GM18502 (cell line): ENCODE measurements at regions not wholly inside any gene's neighbourhood (a gene's known extent, or its start where the extent isn't known, plus 50 kb on each side); places are given as distances from the start of the nearest gene placed in this dataset.

Experiments
- ATAC-seq: cut with Tn5 transposase; IDR thresholded peaks from one replicate; pipeline ENCODE4 v1.9.1; 2021; ENCODE audit warnings: mild to moderate bottlenecking; ENCODE audit not compliant: unreplicated experiment, poor library complexity

DNA sequence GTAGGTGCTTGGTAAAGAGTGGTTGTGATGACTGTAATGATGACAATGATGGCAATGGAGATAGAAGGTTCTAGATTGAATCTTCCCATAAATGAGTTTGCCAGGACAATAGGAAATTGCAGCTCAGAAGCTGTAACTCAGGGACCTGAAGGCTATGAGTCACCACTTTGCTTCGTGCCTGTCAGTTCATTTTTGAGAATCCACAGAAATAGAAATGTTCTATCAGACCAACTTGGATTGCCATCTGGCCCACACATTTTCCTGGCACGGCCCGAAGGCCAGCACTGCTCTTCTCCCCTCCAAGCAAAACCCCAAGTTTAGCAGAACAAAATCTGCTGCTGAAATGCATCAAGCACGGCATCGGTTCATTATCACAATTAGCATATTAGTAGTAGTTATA, 1127.0 kb downstream of the BCL11B start:
- no peak for ATAC-seq

DNA sequence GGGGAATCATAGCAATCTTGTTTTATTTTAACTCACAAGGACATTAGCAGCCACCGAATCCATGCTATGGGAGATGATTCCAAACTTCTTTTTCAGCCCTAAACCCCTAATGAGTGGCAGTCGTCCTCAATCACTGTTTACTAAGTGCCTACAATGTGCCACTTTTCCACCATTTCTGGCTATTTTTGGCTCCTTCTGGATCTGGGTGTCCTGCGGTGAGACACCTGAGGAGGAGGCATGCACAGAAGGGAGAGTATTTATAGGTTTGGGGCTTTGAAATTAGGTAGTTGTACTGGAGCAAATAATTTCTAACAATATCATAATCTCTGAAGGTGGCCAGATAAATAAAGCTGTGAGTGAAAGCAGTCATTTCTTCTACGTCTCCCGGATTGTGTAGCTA, 1125.6 kb downstream of the BCL11B start:
- no peak for ATAC-seq

DNA sequence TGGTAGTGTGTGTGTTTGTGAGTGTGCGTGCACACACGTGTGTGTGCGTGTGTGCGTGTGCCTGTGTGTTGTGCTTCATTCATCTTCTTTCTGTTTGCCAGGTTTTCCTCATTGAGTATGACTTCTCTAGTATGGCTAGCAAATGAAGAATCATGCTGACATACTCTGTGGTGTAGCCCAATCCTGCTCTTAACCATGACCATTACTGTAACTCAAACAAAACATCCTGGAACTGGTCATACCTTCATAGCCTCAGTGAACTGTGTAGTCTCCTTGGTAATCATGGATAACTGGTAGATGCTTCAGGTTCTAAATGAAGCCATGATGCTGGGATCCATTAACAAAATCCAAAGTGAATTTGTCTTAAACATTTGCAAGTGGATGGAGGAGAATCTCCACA, 1117.7 kb downstream of the BCL11B start:
- ATAC-seq, result no peak

DNA sequence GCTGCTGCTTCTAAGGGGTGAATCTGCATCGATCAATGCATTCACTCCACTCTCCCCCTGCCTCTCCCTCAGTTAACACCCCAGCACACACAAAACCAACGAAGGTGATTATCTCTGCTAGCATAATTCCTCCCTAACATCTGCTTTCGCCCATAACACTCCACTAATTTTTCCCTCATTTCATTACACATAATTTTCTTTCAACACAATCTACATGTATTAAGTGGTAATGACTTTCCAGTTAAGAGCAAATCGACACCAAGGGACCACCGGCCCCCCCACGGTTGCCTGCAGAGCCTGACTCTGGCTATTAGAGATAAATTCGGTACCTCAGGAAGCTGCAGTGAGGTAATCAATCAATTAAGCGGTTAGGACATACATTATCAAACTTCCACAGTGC, 1115.6 kb downstream of the BCL11B start:
- ATAC-seq, result no peak

DNA sequence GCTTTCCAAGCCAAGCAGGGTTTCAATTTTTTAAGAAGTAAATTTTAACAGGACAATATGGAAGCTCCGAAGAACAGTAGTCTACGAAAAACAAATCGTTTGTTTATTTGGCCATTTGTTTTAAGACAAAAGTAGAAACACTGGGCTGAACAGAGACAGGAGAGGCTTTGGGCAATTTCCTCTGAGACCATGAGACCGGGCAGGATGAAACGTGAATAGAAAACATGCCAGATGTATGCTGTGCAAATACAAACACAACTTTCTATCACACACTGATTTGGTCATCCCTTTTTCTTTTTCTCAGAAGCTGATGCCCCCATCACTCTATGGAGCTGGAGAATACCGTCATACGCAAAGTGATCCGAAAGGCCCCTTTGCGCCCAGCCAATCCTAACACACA, 1111.1 kb downstream of the BCL11B start:
- no peak for ATAC-seq

DNA sequence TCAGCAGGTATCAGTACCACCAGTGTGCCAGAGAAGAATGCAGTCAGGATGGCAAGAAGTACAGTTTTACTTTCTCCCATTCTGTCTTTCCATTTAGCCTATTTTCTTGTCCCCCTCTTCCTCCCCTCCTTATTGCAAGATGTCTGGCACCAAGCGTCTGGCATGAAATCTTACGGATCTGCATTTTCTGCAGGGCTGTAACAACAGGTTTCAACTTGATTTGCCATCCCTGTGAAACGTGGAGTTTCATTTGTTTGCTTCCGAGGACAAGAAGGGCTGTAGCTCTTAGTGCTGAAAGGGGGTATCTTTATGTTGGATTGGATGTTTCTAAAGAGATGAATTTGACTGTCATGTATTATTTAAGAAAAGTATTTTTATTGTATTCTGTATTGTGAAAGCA, 1110.6 kb downstream of the BCL11B start:
- no peak for ATAC-seq

DNA sequence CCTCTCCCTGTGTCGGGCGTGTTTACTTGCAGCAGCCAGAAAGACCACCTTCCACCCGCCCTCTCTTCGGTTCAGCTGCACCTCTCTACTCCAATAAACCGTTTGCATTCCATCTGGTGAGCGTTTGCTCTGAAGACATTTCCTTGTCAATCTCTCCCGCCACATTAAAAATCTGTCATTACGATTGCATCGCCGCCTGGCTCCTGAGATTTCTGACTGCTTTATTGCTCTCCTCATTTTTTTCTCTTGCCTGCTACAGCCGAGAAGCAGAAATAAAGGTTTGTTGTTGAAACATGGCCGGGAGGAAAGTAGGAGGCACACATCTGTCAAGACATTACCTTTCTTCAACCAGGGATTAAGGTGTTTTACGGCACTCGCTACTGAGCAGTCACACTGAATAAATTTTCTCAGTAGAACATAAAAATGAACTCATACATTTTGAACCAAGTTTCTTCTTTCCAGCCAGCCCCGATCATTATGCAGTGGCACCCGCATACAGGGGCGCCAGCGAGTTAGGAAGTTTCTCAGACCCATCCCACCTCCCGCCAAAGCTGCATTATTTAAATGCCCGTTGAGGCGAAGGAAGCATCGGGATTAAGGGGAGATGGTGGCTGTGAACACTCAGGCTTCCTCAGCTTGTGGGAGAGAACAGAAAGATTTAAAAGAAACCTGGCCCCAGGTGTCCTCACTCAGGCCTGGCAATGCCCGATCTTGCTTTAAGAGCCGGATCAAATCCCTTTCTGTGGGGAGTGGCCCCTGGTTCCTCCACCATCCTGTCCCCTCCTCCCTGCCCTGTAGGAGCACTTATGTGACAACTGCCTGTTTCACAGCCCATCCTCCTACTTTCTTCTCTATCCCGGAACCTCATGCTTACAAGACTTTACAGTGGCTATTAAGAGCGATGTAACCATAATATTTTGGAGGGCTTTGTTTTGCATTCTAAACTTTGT, 1108.9 kb downstream of the BCL11B start:
- ATAC-seq, result no peak

DNA sequence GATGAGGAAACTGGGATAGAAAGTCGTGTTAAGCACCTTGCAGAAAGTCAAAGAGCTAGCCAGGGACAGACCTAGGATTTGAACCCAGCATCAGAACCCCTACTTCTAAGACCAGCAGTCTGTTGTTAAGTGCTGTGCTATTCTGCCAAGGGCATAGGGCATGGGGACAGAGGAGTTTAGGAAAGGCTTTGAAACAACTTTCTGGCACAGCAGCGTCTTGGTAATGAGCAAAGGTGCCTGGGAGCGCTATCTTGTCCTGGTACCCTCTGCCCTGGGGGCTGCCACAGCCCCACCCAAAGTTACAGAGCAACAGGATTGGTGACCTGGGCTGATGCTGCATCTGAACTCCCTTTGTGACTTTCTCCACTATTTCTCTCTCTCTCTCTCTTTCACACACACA, 1108.1 kb downstream of the BCL11B start:
- ATAC-seq, result no peak

DNA sequence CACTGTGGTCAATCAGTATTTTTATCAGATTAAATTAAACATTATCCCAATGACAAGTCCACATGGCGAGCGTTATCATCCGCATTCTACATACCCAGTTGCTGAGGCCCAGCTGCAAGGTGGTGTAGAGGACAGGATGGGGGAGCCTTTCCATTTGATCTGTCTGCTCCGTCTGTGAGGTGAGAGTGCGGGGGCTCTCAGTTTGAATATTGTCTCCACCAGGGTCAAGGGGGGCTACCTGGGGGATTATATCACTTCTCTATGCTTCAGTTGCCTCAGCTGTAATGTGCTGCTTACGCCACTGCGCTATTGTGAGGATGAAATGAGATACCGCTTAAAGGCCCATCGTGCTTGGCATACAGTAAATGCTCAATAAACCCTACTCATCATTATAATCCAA, 1106.0 kb downstream of the BCL11B start:
- ATAC-seq, result no peak

DNA sequence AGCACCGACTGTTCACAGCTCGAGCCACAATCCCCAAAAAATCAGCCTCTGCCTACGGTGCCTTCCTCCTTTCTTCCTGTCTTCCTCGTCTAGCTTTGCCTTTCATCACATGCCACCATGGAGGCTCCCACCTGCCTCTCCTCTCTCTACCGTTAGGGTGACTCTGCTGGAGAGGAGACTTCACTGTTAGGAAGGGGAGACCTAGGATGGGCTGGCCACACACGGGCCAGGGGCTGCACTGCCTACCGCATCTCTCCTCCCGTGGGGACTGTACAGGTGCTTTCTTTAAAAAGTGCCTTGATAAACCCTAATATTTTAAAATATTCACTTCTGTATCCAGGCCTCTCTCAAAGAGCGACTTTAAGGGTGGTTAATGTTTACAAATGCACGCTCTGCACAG, 1104.7 kb downstream of the BCL11B start:
- no peak for ATAC-seq

DNA sequence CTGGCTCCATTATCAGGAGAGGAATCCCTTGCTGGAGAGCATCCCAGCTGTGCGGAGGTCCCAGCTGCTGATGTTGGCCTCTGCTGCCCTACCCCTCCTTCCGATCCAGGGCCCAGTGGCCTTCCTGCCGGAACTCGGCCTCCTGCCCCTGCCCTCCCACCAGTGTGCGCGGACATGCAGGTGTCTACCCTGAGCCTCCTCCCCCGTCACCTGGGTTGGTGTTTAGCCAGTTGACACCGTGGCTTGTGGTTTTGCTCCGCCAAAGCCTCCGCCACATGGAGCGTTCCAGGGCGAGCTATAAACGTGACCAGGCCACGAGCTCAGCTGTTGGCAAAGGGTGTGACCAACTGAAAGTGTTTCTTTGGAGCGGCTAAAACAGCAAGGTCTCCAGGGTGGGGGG, 1104.3 kb downstream of the BCL11B start:
- no peak for ATAC-seq

DNA sequence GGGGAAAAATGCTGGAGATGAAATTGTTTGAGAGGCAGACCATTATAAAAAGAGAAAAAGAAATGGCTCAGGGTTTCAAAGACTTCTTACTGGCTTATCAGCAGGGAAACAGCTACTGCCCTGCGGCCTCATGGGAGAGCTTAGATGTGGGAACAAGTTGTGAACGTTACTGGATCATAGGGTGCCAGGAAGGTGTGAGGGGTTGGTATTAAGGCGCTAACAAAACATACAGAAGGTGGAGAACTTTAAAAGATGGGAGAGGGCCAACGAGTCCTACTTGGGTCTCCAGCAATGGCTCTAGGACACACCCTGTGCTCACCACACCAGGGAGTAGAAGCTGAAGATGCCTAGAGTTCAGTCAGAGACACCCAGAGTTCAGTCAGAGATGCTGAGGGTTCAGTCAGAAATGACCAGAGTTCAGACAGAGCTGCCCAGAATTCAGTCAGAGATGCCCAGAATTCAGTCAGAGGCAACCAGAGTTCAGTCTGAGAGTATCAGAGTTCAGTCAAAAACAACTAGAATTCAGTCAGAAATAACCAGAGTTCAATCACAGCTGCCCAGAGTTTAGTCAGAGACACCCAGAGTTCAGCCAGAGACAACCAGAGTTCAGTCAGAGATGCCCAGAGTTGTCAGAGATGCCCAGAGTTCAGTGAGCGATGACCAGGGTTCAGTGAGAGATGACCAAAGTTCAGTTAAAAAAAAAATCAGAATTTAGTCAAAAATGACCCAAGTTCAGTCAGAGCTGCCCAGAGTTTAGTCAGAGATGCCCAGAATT, 1103.6 kb downstream of the BCL11B start:
- ATAC-seq, result no peak

DNA sequence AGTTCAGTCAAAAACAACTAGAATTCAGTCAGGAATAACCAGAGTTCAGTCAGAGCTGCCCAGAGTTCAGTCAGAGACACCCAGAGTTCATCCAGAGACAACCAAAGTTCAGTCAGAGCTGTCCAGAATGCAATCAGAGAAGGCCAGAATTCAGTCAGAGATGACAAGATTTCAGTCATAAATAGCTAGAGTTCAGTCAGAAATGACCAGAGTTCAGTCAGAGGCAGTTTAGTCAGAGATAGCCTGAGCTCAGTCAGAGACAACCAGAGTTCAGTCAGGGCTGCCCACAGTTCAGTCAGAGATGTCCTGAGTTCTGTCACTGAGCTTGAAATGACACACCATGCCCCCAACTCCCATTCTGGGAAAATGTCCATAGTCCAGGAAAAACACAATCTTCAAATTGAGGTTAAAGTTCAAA, 1102.8 kb downstream of the BCL11B start:
- no peak for ATAC-seq

DNA sequence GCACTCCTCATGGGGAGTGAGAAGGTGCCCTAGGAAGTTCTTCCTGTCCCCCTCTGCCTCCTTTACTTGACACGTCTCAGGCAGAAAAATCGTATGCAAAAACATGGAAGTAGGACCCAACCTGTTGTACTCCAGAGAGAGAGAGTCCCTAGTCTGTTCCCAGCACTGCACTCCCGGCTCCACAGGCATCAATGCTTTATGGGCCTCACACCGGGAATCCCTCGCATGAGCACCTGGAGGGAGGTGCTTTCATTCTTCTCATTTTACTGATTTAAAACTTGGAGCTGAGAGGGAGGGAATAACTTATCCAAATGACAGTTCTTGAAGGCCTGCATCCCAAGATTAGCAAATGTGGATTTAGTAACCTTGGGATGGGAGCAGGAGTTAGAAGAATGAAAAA, 1101.4 kb downstream of the BCL11B start:
- ATAC-seq, result no peak

DNA sequence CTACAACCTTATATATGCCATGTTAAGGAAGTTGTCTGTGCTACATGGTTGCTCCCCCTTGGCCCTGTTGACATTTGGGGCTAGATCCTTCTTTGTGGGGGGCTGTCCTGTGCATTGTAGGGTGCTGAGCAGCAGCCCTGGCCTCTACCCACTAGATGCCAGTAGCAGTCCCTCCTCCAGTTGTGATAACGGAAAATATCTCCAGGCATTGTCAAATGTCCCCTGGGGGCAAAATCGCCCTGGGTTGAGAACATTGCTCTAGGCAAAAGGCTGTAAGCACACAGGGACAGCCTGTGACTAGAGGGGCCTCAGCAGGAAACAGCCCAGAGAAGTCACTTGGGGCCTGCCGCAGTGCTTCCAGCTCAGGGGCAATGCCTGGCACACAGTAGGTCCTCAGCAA, 1100.3 kb downstream of the BCL11B start:
- no peak for ATAC-seq

DNA sequence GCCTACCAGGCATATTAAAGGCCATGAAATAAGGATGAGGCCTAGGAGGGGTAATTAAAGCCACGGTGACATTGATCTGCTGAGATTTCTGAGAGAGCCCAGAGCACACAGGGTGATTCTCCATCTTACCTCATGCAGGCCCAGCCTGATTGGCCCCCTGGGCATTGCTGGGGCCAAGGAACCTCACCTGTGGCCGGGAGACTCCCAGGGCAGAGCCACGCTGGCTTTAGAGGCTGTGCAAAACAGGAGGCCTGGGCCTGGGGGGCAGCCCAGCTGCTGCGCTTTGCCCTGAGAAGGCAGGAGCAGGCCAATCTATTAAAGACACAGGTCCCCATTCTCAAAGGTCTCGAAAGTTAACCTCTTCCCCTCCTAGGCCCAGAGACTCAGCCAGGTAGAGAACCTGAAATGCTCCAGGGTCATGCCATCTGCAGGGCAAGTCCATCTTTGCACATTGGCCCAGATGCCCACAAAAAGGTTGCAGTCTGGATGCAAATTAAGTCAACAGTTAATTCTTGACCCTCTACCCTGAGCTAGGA, 1099.7 kb downstream of the BCL11B start:
- ATAC-seq, result no peak

DNA sequence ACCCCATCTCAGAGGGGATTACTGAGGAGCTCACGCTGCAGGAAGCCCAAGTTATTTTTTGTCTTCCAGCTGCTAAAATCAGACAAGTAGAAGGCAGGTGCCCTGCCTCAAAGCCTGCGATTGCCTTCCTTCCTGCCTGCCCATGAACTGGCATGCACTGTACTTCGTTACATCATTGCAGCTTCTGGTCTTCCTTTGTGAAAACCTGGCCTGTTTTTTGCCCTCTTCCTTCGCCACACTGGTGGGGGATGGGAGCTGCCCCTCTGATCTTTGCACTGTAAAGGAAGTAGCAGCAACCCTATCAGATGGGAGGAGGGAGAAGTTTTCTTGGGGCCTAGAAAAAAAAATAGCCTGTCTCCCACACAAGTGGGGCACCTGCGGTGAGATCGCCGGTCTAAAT, 1098.7 kb downstream of the BCL11B start:
- no peak for ATAC-seq

DNA sequence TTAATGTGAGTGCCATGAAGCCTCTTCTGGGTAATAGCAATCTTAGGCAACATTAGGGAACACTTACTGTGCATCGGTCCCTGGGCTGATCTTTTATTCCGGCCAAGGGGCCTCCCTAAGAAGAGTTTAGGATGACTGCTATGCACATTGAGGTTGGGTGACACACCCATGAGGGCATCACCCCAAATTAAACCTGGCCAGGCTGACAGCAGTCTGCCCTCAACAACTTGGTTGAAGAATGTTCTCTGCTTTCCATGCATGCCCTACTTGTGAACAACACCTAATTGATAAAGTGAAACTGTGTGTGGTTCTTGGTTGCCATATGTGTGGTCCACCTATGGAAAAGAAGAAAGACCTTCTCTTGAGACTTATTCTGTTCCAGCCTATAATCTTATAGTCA, 1098.0 kb downstream of the BCL11B start:
- no peak for ATAC-seq

DNA sequence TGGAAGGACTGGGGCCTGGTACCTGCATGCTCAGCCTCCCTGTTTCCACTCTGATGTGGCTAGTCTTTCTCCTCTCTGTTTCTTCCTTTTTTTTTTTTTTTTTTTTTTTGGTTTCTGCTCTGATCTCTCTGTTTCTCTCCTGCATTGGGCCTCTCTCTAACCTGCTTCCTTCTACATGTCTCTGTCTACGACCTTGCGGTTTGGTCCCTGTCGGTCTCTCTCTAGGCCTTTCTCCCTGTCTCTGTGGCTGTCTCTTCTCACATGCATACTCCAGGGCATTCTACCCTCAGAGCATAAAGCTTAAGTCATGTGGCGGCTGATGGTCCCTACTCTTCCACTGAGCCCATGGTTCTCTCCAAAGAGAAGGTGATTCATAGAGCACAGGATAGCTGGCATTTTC, 1096.6 kb downstream of the BCL11B start:
- no peak for ATAC-seq

DNA sequence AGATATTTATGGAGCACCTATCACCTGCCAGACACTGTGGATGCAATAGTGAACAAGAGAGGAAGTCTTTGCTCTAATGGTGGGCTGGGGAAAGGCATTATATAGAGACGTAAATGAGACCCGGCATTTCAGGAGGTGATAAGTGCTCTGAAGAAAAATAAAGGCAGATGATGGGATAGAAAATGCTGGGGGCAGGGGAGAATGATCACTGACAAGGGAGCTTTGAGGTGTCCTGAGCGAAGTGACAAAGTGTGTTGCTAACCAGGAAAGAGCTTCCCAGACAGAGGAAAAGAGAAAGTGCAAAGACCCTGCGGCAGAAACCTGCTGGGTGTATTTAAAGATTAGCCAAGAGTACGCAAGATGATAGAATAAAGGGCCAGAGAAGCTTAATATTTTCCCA, 1096.1 kb downstream of the BCL11B start:
- no peak for ATAC-seq

DNA sequence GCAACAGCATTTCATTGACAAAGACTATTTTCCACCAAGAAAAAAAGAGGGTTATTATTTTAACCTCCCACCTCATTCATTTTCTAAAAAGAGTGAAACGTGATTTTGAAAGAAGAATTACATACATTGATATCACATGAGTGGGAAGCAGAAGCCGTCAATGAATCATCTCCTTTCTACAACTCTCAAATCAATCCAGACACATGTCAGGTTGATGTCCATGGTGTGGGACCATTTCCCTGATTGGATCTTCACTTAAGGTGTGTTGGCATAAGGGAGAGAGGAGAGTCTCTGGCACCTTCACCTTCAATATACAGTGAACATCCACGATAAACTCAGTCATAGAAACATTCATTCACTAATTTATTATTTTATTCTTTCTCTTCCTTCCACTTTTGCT, 1095.1 kb downstream of the BCL11B start:
- no peak for ATAC-seq
